NCI-H187 (cell line): ENCODE measurements at regions not wholly inside any gene's neighbourhood (a gene's known extent, or its start where the extent isn't known, plus 50 kb on each side); places are given as distances from the start of the nearest gene placed in this dataset.
"Not testable (repeated sequence)": the region's sequence is repeated elsewhere in the genome, so short reads cannot be mapped to it uniquely, and the experiment has no call there.

ENCODE experiments used
- DNase-seq, 2 experiments: peaks; one replicate each; lab custom pipeline; 2025; lab: John Stamatoyannopoulos, UW

- DNase-seq, result no peak
Observed at GRCh38 chr14:52202151-52202550, 65.3 kb upstream of the PTGDR start.

GRCh38 chr14:52190337-52190931 lies 77.1 kb upstream of the PTGDR start:
- DNase-seq, result no peak

GRCh38 chr14:52189325-52189724 lies 78.2 kb upstream of the PTGDR start:
- no peak for DNase-seq

- no peak for DNase-seq
Observed at GRCh38 chr14:52188381-52188780, 79.1 kb upstream of the PTGDR start.

GRCh38 chr14:52185178-52185577 lies 82.3 kb upstream of the PTGDR start:
- DNase-seq, result no peak

- no peak for DNase-seq
Observed at GRCh38 chr14:52182853-52183252, 84.6 kb upstream of the PTGDR start.

GRCh38 chr14:52179141-52179790 lies 88.2 kb upstream of the PTGDR start:
- DNase-seq, result no peak

GRCh38 chr14:52175982-52176502 lies 91.5 kb upstream of the PTGDR start:
- no peak for DNase-seq

- DNase-seq, result not testable (repeated sequence)
Observed at GRCh38 chr14:52171932-52172331, 95.6 kb upstream of the PTGDR start.

- DNase-seq, result no peak
Observed at GRCh38 chr14:52166822-52167221, 98.0 kb upstream of the NID2 start.

- DNase-seq, result no peak
Observed at GRCh38 chr14:52155651-52156213, 86.9 kb upstream of the NID2 start.

GRCh38 chr14:52154992-52155650 lies 86.3 kb upstream of the NID2 start:
- no peak for DNase-seq

GRCh38 chr14:52153939-52154338 lies 85.1 kb upstream of the NID2 start:
- no peak for DNase-seq

GRCh38 chr14:52150162-52150561 lies 81.3 kb upstream of the NID2 start:
- no peak for DNase-seq

- DNase-seq, result no peak
Observed at GRCh38 chr14:52148371-52148770, 79.5 kb upstream of the NID2 start.

- DNase-seq, result no peak
Observed at GRCh38 chr14:52146504-52146903, 77.6 kb upstream of the NID2 start.

GRCh38 chr14:52144099-52144498 lies 75.2 kb upstream of the NID2 start:
- not testable (repeated sequence) for DNase-seq

GRCh38 chr14:52142504-52142903 lies 73.6 kb upstream of the NID2 start:
- no peak for DNase-seq

- DNase-seq, result peak; percentile 31 to 49
Observed at GRCh38 chr14:52131640-52132320, 62.9 kb upstream of the NID2 start.

GRCh38 chr14:52129721-52130120 lies 60.9 kb upstream of the NID2 start:
- DNase-seq, result no peak

GRCh38 chr14:52125885-52126284 lies 57.0 kb upstream of the NID2 start:
- no peak for DNase-seq
